Left lung (tissue), 4 donors: ENCODE measurements at regions not wholly inside any gene's neighbourhood (a gene's known extent, or its start where the extent isn't known, plus 50 kb on each side); places are given as distances from the start of the nearest gene placed in this dataset.

Experiments used
- ATAC-seq: fragments of 200-7000 bp; cut with Tn5 transposase; one replicate; pipeline ENCODE4 v1.9.1; 2020; ENCODE audit warnings: moderate library complexity
- DNase-seq, 4 donors: peaks; one replicate each; pipeline ENCODE4 v3.0.0-alpha.2; 2013 to 2020
- H3K27ac ChIP-seq, 2 donors: fragments of 200-600 bp; sonication (generic) in 1 of 2; one replicate each; pipeline versions ENCODE4 v1.5.0 to v1.8.0; 2020 to 2021
- H3K27me3 ChIP-seq, 2 donors: fragments of 200-600 bp; sonication (generic) in 1 of 2; one replicate each; pipeline versions ENCODE4 v1.5.0 to v1.8.0; 2020 to 2021
- H3K36me3 ChIP-seq, 2 donors: fragments of 200-600 bp; sonication (generic) in 1 of 2; one replicate each; pipeline versions ENCODE4 v1.5.0 to v1.8.0; 2020 to 2021
- H3K4me1 ChIP-seq, 2 donors: fragments of 200-600 bp; one replicate each; pipeline ENCODE4 v1.8.0; 2021
- H3K4me3 ChIP-seq, 2 donors: fragments of 200-600 bp; sonication (generic) in 1 of 2; one replicate each; pipeline versions ENCODE4 v1.5.0 to v1.8.0; 2020 to 2021; ENCODE audit warnings: mild to moderate bottlenecking in 1 of 2
- H3K9me3 ChIP-seq, 2 donors: fragments of 200-600 bp; sonication (generic) in 1 of 2; one replicate each; pipeline versions ENCODE4 v1.5.0 to v1.8.0; 2020 to 2021
- CTCF ChIP-seq, 2 donors: fragments of 200-600 bp; sonication (generic) in 1 of 2; IDR thresholded peaks; one replicate each; pipeline versions ENCODE4 v1.5.0 to v1.8.0; 2021; ENCODE audit warnings: antibody characterized with exemption in 2 of 2
- intact Hi-C, 2 donors: fragments of 100-400 bp; cut with DNase I; formaldehyde crosslinking; loops; one replicate each; pipeline versions ENCODE4 v1.11.2 to v1.14.2; 2022
- donor health status: DM: no; HTN: yes; CAD: no.
- donor health status: DM: no; HTN: no; CAD: no.

GRCh38 chr17:36671144-36671543 is 69.8 kb downstream of the MRM1 start:
- Histone ChIP-seq H3K27me3 (no peaks in the 10 kb centered on the region), H3K4me1 (no peaks in the 10 kb centered on the region), H3K4me3 (no peak overlapping the region), H3K27ac (no peak overlapping the region), H3K9me3 (no peaks in the 10 kb centered on the region), H3K36me3 (no peaks in the 10 kb centered on the region)
- no peak for TF ChIP-seq CTCF (IDR thresholded peaks at IDR 0.05)
- intact Hi-C loops: no loop called here
- ATAC-seq (no peak), DNase-seq (no peak)

GRCh38 chr17:36672403-36672918 is 71.1 kb downstream of the MRM1 start:
- Histone ChIP-seq H3K9me3 (no peaks in the 10 kb centered on the region), H3K4me1 (no peaks in the 10 kb centered on the region), H3K4me3 (no peak overlapping the region), H3K36me3 (no peaks in the 10 kb centered on the region), H3K27ac (no peak overlapping the region), H3K27me3 (no peaks in the 10 kb centered on the region)
- ATAC-seq (no peak), DNase-seq (no peak)
- intact Hi-C loops: no loop called here
- no peak for TF ChIP-seq CTCF (IDR thresholded peaks at IDR 0.05)

- no peak for TF ChIP-seq CTCF (IDR thresholded peaks at IDR 0.05)
- H3K9me3 ChIP-seq: no peaks in the 10 kb centered on the region
- H3K4me3 ChIP-seq: no peak overlapping the region
- H3K27ac ChIP-seq: no peak overlapping the region
- H3K27me3 ChIP-seq: peaks cover 0 to under 1% of the 10 kb centered on the region in 2 donors
- ATAC-seq (no peak), DNase-seq (no peak)
- intact Hi-C loops: no loop called here
- H3K36me3 ChIP-seq: no peaks in the 10 kb centered on the region
- no peaks in the 10 kb centered on the region for H3K4me1 ChIP-seq
Measured at GRCh38 chr17:36673068-36673467, 71.7 kb downstream of the MRM1 start.

GRCh38 chr17:36673637-36674277 is 72.4 kb downstream of the MRM1 start:
- H3K4me1 ChIP-seq: no peaks in the 10 kb centered on the region
- H3K27me3 ChIP-seq: peaks cover 0 to 6% of the 10 kb centered on the region in 2 donors
- H3K9me3 ChIP-seq: no peaks in the 10 kb centered on the region
- no peaks in the 10 kb centered on the region for H3K36me3 ChIP-seq
- ATAC-seq (no peak), DNase-seq (no peak)
- intact Hi-C loops: no loop called here
- no peak overlapping the region for H3K4me3 ChIP-seq
- TF ChIP-seq CTCF (IDR thresholded peaks at IDR 0.05): no peak
- H3K27ac ChIP-seq: no peak overlapping the region

GRCh38 chr17:36674278-36674650 is 72.9 kb downstream of the MRM1 start:
- Histone ChIP-seq H3K4me3 (no peak overlapping the region), H3K27me3 (peaks cover 0 to 6% of the 10 kb centered on the region in 2 donors), H3K9me3 (no peaks in the 10 kb centered on the region), H3K4me1 (no peaks in the 10 kb centered on the region), H3K27ac (no peak overlapping the region), H3K36me3 (no peaks in the 10 kb centered on the region)
- DNase-seq (no peak), ATAC-seq (no peak)
- intact Hi-C loops: no loop called here
- TF ChIP-seq CTCF (IDR thresholded peaks at IDR 0.05): no peak
